ENCODE measurements at regions not wholly inside any gene's neighbourhood (a gene's known extent, or its start where the extent isn't known, plus 50 kb on each side); places are given as distances from the start of the nearest gene placed in this dataset.
A peak's percentile ranks its signal among the peaks of the same experiment; 100 is the strongest.
"Not testable (repeated sequence)": the region's sequence is repeated elsewhere in the genome, so short reads cannot be mapped to it uniquely, and the experiment has no call there.

DNA sequence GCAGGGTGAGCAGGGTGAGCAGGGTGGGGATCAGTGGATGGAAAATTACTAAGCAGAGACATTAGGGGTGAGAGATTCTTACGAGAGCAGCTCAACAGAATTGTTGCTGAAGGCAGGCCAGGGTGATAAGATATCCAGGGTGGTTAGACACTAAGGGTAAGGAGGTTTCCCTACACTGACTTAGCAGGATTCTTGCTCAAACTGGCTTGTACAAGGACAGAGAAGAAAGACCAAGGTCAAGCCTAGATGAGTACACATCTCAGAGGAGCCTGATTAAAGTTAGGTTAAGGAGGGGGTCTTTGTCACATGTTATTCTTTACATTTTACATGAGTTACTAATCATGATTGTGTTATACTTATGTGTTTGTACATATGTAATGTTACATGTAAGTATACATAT, 262.8 kb upstream of the FANCL start:
- FAIRE-seq = no peak

DNA sequence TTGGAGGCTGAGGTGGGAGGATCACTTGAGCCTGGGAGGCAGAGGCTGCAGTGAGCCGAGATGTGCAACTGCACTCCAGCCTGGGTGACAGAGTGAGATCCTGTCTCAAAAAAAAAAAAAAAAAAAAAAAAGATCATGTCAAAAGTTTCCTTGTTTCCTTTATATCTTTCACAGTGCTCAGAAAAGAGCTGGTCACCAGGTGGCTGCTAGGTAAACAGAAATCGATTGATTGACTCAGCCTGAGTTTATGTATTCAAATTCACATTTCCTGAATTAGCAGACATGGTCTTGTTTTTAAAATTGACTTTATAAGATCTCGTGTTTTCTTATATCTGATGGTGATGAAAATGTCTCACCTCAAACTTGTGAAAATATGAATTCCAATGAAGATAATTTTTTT, 261.8 kb upstream of the FANCL start:
- no peak for FAIRE-seq

DNA sequence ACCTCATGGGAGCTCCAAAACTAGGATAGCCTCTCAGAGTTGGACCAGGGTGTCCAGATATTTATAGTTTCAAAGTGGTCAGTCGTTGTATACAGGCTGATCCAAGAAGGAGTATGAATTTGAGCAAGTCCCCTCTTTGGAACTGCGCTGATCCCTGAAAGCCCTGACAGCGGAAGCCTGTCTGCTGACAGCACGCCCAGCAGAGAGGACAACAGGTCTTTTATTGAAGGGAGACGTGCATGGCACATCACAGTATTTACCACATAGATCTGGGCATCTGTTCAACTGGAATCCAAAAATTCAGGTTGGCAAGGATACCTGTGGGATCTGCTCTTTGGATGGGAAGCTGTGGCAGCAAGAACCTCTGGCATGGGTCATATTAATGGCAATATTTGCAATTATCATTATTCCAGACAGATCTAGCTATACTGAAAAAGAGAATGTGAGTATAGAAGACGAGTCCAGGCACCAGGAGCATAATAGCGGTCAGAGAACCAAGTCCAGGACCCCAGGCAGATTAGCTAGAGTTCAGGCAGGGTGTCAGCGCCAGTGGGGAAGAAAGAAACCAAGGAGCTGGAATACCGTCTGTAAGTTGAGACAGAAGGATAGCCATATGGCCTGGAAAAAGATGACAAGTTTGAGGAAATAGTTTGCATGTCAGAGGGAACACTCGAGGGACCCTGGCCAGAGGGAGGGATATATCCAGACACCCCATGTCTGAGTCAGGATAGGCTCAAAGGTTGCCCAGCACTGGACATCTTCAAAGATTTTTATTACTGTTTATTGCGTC, 260.4 kb upstream of the FANCL start:
- no peak for FAIRE-seq

DNA sequence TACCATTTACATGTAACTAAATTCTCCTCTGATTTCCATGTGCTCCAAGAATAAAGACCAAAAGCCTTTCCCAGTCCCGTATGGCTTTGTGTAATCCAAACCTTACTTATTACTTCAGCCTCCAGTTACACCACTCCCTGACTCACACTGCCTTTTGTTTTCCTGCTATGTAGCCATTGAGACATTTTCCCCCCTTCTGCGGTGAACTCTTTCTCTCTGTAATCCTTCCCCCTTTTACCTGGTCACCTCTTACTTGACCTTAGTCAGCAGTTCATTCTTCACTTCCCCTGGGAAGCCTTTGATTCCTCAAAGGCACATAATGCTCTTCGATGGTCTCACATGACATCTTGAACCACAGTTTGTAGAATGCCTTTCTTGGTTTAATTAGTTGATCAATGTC, 256.0 kb upstream of the FANCL start:
- no peak for FAIRE-seq

GRCh38 chr2:58495806-58496205, 254.7 kb upstream of the FANCL start:
- no peak for FAIRE-seq

GRCh38 chr2:58494071-58494501, 253.0 kb upstream of the FANCL start:
- FAIRE-seq = no peak

DNA sequence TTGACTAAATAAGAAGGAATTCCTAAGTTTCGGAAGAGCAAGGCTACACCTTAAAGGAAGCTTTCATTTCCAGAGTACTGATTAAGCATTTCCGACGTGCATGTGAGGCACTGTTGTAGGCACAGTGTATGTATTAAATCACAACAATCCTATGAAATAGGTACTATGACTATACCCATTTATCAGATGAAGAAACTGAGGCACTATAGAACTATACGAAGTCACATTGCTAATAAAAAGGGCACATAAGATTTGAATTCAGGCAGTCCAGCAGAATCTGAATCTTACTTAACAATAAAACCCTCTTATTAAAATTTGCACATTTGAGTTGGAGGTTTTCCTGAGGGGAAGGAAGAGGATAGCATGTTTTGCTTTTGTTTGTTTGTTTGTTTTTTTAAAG, 243.5 kb upstream of the FANCL start:
- no peak for FAIRE-seq

- no peak for FAIRE-seq
These were observed 243.1 kb upstream of the FANCL start for GRCh38 chr2:58484221-58484620.

- FAIRE-seq = no peak
These were observed 242.2 kb upstream of the FANCL start for GRCh38 chr2:58483307-58483706.

DNA sequence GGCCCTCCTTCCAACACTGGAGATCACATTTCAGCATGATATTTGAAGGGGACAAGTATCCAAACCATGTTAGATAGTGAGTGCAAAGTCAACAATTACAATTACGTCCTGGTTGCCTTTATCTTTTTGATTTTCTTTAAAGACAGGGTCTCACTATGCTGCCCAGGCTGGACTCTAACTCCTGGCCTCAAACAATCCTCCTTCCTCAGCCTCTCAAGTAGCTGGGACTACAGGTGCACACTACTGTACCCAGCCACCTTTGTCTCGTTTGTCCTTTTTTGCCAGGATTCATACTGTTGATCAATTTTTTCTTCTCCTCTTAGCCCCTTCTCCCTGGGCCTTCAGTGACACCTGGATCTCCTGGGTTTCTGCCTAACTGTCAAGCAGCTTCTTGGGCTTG, 240.5 kb upstream of the FANCL start:
- no peak for FAIRE-seq

- FAIRE-seq = no peak
These were observed 239.0 kb upstream of the FANCL start for GRCh38 chr2:58480141-58480540.

- no peak for FAIRE-seq
These were observed 238.5 kb upstream of the FANCL start for GRCh38 chr2:58479535-58480140.

DNA sequence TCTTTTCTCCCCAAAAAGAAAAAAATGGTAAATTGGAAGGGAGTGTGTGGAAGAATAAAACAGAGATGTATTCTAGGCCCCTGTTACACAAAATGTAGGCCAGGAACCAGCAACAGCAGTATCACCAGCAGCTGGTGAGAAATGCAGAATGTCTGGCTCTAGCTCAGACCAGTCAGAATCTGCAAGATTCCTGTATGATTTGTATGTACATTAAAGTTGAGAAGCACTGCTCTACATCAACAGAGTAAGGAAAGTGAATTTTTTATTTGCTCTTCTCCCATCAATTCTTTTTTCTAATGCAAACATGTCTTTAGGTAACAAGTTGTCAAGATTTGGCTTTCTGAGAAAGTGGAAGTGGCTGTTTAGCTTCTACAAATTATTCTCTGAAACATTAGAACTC, 235.4 kb upstream of the FANCL start:
- no peak for FAIRE-seq

GRCh38 chr2:58475756-58476155, 234.6 kb upstream of the FANCL start:
- no peak for FAIRE-seq

DNA sequence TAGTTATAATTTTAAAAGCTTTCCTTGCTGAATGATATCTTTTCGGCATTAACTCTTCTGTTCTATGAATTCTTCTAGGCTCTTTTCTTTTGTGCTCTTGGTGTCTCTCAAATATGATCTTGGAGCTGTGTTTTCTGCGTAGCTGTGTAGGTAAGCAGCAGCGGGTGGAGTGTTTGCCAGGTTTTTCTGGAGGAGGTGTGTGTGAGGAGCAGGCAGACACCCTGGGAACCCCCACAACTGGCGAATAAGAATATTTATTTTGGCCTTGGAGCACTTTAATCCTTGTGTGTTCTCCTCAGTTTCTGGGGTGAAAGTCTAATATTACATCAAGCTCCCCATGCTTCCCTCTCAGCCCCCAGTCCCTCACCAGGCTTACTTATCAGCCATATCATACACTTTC, 232.0 kb upstream of the FANCL start:
- FAIRE-seq = no peak

DNA sequence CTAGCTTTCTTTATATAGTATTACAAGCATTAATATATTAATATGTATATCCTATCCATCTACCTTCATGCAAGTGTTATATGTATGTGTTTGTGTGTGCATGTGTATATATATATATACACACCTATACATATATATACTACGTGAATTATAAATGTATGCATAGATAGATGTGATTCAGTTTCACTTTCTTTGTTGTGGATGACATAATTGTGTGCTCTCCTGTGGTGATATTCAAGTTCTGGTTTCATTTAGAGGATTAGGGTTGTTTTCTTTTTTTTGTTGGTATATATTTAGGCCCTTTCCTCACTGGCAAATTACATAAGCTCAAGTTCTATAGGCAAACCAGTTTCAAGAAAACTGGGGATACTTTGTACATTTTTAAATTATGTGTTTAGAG, 225.7 kb upstream of the FANCL start:
- no peak for FAIRE-seq

DNA sequence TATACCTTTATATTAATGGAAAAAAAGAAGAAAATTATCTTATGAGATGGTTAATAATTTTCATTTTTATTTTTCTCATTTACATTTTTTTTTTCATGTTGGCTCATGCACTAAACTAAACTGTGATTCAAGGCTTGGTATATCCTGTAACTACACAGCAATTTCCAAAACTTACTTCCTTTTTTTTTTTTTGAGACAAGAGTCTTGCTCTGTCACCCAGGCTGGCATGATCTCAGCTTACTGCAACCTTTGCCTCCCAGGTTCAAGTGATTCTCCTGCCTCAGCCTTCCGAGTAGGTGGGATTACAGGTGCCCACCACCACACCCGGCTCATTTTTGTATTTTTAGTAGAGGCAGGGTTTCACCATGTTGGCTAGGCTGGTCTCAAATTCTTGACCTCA, 224.9 kb upstream of the FANCL start:
- not testable (repeated sequence) for FAIRE-seq

DNA sequence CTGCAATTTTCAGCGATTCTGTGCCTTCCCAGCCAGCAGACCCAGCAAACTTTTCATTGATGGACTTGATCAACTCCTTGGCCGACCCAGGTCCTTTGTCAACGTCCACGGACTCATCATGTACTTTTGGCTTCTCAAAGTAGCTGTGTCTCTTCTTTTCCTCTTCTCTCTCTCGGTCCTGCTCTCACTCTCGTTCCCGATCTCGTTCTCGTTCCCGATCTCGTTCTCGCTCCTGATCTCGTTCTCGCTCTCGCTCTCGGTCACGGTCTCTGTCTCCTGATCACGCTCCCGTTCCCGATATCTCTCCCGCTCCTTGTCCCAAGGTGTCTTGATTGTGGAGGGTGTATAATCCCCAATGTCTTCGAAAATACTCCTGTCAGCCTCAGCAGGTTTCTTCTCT, 219.5 kb upstream of the FANCL start:
- FAIRE-seq = no peak

GRCh38 chr2:58449286-58450010, 208.3 kb upstream of the FANCL start:
- no peak for FAIRE-seq

DNA sequence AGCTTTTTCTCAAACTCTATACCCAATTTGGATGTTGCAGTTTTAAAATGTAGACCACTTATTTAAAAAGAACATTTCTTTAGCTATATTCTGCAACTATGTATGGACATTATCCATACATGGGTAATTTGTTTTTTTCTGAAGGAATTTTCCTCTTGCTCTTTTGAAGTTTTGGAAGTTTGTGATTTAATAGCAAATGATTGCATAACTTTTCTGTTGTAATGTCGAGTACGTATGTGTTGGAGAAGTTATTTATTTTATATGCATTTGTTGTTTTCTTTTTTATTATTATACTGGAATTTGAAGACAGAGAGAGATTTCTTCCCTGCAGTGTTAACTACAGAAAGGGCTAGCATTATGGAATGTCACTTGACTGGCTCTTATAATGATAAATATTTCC, 207.7 kb upstream of the FANCL start:
- no peak for FAIRE-seq

DNA sequence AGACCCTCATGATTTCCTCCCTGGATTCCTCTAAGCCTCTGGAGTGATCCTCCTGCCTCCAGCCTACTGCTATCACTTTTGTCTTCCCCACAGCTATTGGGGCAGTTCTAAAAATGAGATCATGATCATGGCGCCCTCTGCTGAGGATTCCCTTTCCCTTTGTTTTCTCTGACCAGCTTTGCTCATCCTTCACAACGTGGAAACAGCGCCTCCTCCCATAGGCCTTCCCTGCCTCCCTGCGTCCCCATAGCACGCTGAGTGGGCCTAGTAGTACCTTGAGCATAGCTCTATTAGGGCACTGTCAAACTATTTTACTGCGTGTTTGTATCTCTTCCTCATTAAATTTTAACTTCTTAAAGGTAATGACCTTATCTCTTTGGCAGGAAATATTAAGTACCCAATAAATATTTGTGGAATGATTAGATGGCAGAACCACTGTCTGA, 207.0 kb upstream of the FANCL start:
- peak; percentile 93 for FAIRE-seq

GRCh38 chr2:58447586-58447985, 206.5 kb upstream of the FANCL start:
- no peak for FAIRE-seq

DNA sequence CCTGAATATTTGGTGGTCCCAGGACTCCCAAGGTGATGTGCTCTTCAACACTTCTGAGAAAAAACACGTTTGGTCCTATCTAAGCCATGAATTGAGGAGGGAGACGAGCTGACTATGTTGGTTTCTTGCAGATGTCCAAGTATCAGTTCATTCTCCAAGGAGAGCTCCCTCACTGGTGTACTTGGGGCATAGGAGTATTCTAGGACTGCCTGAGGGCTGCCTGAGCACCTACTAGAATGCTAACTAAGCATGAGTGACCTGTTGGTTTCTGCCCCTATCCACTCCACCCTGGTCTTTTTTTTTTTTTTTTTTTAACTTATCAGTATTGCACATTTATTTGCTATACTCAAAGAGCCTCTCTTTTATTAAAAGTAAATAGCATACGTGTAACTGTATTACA, 200.5 kb upstream of the FANCL start:
- FAIRE-seq = no peak

- FAIRE-seq = no peak
These were observed 195.7 kb upstream of the FANCL start for GRCh38 chr2:58436872-58437271.

Measured in TTC549 (cell line).